Right cardiac atrium (tissue), 5 donors: ENCODE measurements at regions not wholly inside any gene's neighbourhood (a gene's known extent, or its start where the extent isn't known, plus 50 kb on each side); places are given as distances from the start of the nearest gene placed in this dataset.
"Not testable (repeated sequence)": the region's sequence is repeated elsewhere in the genome, so short reads cannot be mapped to it uniquely, and the experiment has no call there.

ENCODE experiments used
- ATAC-seq, 2 donors: fragments of 200-7000 bp; cut with Tn5 transposase; one replicate each; pipeline versions ENCODE4 v1.8.0 to v1.9.1; 2020; ENCODE audit warnings: moderate library complexity in 2 of 2, mild to moderate bottlenecking in 1 of 2
- DNase-seq, 3 donors: peaks; one replicate each; pipeline ENCODE4 v3.0.0-alpha.2; 2020
- H3K27ac ChIP-seq: one replicate; pipeline ENCODE4 v1.5.1; 2013; ENCODE audit warnings: mild to moderate bottlenecking, low read length, control low read depth, moderate library complexity
- H3K27me3 ChIP-seq: one replicate; pipeline ENCODE4 v1.6.1; 2013; ENCODE audit not compliant: control insufficient read depth, insufficient read depth
- H3K4me1 ChIP-seq: one replicate; pipeline ENCODE4 v1.6.1; 2013; ENCODE audit warnings: low read length; ENCODE audit not compliant: control insufficient read depth, insufficient read depth
- H3K4me3 ChIP-seq: one replicate; pipeline ENCODE4 v1.5.1; 2013; ENCODE audit warnings: low read length, control low read depth
- H3K9me3 ChIP-seq: one replicate; pipeline ENCODE4 v1.6.1; 2013; ENCODE audit warnings: low read length; ENCODE audit not compliant: control insufficient read depth
- WGBS: extraction: QIAGEN DNeasy Blood & Tissue Kit; methylation state at CpG from one replicate; pipeline ENCODE4 v1.1.7; 2013; 5-methylcytosine and 5-hydroxymethylcytosine counted together
- intact Hi-C, 4 donors: fragments of 100-400 bp; cut with DNase I; formaldehyde crosslinking; loops; one replicate each; pipeline versions ENCODE4 v1.11.0 to v1.14.0; 2022 to 2023
- donor health status: healthy with polysubstance abuse.
- donor health status: DM: no; HTN: yes; CAD: no.
- donor health status: DM: no; HTN: no; CAD: no.
- donor health status: DM: no; HTN: yes; CAD: no; lungs with severe emphysema.
- donor health status: DM: yes; HTN: yes; CAD: no.

DNA sequence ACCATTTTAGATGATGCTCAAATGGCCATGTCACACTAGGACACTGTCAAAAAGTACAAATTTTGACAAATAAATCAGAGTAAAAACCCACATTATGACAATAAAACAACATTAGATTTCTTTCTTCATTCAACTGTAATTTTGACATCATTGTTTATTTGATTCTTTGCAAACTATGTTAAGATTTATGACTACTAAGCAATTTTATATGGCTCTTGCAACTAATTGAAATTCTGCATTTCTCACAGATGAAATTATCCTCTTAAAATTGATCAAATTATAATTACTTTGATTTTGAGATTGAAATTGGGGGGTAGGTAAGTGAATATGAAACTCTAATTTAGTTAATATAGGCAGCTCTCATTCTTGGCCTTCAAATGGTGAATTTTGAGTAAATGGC, 59.8 kb downstream of the ATOH1 start:
- Histone ChIP-seq H3K9me3 (no peaks in the 10 kb centered on the region), H3K4me3 (no peak overlapping the region), H3K4me1 (no peaks in the 10 kb centered on the region), H3K27me3 (no peaks in the 10 kb centered on the region), H3K27ac (no peak overlapping the region)
- no peak for ATAC-seq
- DNase-seq = no peak
- intact Hi-C loops = no loop called here

GRCh38 chr4:93888768-93889167, 60.2 kb downstream of the ATOH1 start:
- H3K4me1 ChIP-seq = no peaks in the 10 kb centered on the region
- intact Hi-C loops = no loop called here
- no peak for DNase-seq
- H3K27ac ChIP-seq = no peak overlapping the region
- no peak overlapping the region for H3K4me3 ChIP-seq
- no peaks in the 10 kb centered on the region for H3K9me3 ChIP-seq
- H3K27me3 ChIP-seq = no peaks in the 10 kb centered on the region
- no peak for ATAC-seq

DNA sequence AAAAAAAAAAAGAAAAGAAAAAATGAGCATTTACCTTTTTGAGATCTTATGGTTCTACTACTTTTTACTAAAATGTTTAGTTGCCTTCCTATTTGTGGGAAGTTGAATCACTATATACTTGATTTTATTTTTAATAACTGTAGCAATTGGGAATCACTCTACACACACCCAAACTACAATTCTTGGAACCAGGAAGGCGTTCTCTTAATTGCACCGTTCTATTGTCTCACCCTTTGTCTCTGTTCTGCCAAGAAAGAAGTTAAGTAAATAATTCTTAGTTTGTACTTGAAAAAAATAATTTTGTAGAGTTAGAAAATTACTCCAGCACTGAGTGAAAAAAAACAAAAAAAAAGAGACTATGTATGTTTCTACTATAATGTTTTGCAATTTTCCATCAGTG, 62.7 kb downstream of the ATOH1 start:
- ATAC-seq = no peak
- no peaks in the 10 kb centered on the region for H3K9me3 ChIP-seq
- 54% methylated on average over 2 of the region's 2 CpGs for WGBS
- DNase-seq = no peak
- H3K4me3 ChIP-seq = no peak overlapping the region
- no peak overlapping the region for H3K27ac ChIP-seq
- H3K4me1 ChIP-seq = no peaks in the 10 kb centered on the region
- intact Hi-C loops = no loop called here
- no peaks in the 10 kb centered on the region for H3K27me3 ChIP-seq

- H3K4me1 ChIP-seq = no peaks in the 10 kb centered on the region
- intact Hi-C loops = no loop called here
- H3K4me3 ChIP-seq = no peak overlapping the region
- ATAC-seq = no peak
- H3K27me3 ChIP-seq = no peaks in the 10 kb centered on the region
- H3K9me3 ChIP-seq = no peaks in the 10 kb centered on the region
- WGBS = 48% methylated on average over 2 of the region's 2 CpGs
- DNase-seq = no peak
- H3K27ac ChIP-seq = no peak overlapping the region
These were observed 66.4 kb downstream of the ATOH1 start for GRCh38 chr4:93894995-93895394.

- DNase-seq = no peak
- no peaks in the 10 kb centered on the region for H3K4me1 ChIP-seq
- no peaks in the 10 kb centered on the region for H3K9me3 ChIP-seq
- H3K27me3 ChIP-seq = no peaks in the 10 kb centered on the region
- 17% methylated on average over 1 of the region's 1 CpG for WGBS
- no peak overlapping the region for H3K4me3 ChIP-seq
- intact Hi-C loops = no loop called here
- no peak overlapping the region for H3K27ac ChIP-seq
- no peak for ATAC-seq
These were observed 68.0 kb downstream of the ATOH1 start for GRCh38 chr4:93896516-93896915.

DNA sequence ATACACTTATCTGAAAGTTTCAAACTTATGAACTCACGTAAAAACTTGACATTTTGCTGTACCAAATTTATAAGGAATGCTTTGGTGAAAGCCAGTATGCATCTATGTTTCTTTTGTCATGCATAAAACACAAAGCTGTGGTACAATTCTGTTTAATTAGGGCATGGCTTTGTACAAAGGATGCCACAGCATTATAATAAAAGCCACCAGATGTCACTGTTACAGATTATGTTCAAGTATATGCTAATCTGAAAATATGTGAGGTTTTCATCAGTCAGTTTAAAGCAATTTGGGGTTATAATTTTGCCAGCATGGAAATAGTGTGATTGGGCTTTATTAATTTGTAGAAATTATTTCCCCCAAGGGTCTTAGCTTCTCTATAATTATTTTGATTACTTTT, 69.0 kb downstream of the ATOH1 start:
- DNase-seq = no peak
- Histone ChIP-seq H3K27me3 (no peaks in the 10 kb centered on the region), H3K27ac (no peak overlapping the region), H3K4me3 (no peak overlapping the region), H3K9me3 (no peaks in the 10 kb centered on the region), H3K4me1 (no peaks in the 10 kb centered on the region)
- intact Hi-C loops = no loop called here
- no peak for ATAC-seq
- WGBS = 72% methylated on average over 1 of the region's 1 CpG

GRCh38 chr4:93908778-93909177, 80.2 kb downstream of the ATOH1 start:
- H3K4me3 ChIP-seq = no peak overlapping the region
- ATAC-seq (no peak), DNase-seq (no peak)
- no peaks in the 10 kb centered on the region for H3K9me3 ChIP-seq
- H3K4me1 ChIP-seq = no peaks in the 10 kb centered on the region
- H3K27ac ChIP-seq = no peak overlapping the region
- intact Hi-C loops = no loop called here
- 62% methylated on average over 3 of the region's 3 CpGs for WGBS
- no peaks in the 10 kb centered on the region for H3K27me3 ChIP-seq

GRCh38 chr4:93911671-93912070, 83.1 kb downstream of the ATOH1 start:
- WGBS = 95% methylated on average over 2 of the region's 2 CpGs
- ATAC-seq (no peak), DNase-seq (no peak)
- Histone ChIP-seq H3K4me1 (no peaks in the 10 kb centered on the region), H3K4me3 (no peak overlapping the region), H3K27ac (no peak overlapping the region), H3K27me3 (no peaks in the 10 kb centered on the region), H3K9me3 (no peaks in the 10 kb centered on the region)
- intact Hi-C loops = no loop called here

- H3K9me3 ChIP-seq = no peaks in the 10 kb centered on the region
- DNase-seq (no peak), ATAC-seq (no peak)
- H3K27me3 ChIP-seq = no peaks in the 10 kb centered on the region
- 71% methylated on average over 2 of the region's 2 CpGs for WGBS
- no peak overlapping the region for H3K4me3 ChIP-seq
- no peaks in the 10 kb centered on the region for H3K4me1 ChIP-seq
- intact Hi-C loops = no loop called here
- H3K27ac ChIP-seq = no peak overlapping the region
These were observed 83.6 kb downstream of the ATOH1 start for GRCh38 chr4:93912146-93912545.

- WGBS = 67% methylated on average over 2 of the region's 2 CpGs
- no peaks in the 10 kb centered on the region for H3K9me3 ChIP-seq
- intact Hi-C loops = no loop called here
- H3K27ac ChIP-seq = no peak overlapping the region
- no peak for ATAC-seq
- H3K4me1 ChIP-seq = no peaks in the 10 kb centered on the region
- no peaks in the 10 kb centered on the region for H3K27me3 ChIP-seq
- no peak for DNase-seq
- H3K4me3 ChIP-seq = no peak overlapping the region
These were observed 90.3 kb downstream of the ATOH1 start for GRCh38 chr4:93918856-93919255.

- H3K4me1 ChIP-seq, H3K27me3 ChIP-seq, DNase-seq, H3K9me3 ChIP-seq, intact Hi-C loops, H3K4me3 ChIP-seq, ATAC-seq, H3K27ac ChIP-seq: not testable (repeated sequence)
- WGBS = 58% methylated on average over 2 of the region's 2 CpGs
These were observed 95.0 kb downstream of the ATOH1 start for GRCh38 chr4:93923570-93923969.

GRCh38 chr4:93947286-93947685, 118.7 kb downstream of the ATOH1 start:
- no peak overlapping the region for H3K27ac ChIP-seq
- H3K4me1 ChIP-seq = no peaks in the 10 kb centered on the region
- no peaks in the 10 kb centered on the region for H3K27me3 ChIP-seq
- no peaks in the 10 kb centered on the region for H3K9me3 ChIP-seq
- H3K4me3 ChIP-seq = no peak overlapping the region
- DNase-seq = no peak
- ATAC-seq = no peak
- intact Hi-C loops = no loop called here
